ENCODE measurements at regions not wholly inside any gene's neighbourhood (a gene's known extent, or its start where the extent isn't known, plus 50 kb on each side); places are given as distances from the start of the nearest gene placed in this dataset.

DNA sequence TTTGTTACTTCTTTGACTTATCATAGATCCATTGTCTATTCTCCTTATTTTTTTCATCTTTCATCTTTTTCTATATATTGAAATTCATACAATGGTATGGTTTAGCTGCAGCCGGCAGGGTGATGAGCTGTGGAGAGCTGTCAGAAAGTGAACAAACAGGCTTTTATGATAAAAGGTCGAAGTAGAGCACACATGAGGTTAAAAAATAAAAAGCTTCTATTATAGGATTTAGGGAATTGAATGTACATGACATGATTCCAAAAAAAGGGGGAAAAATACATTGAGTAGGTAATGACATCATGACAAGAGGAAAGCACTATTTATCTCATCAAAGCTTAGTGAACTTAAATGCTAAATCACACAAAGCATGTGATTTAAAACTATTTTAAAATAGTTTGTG, 884.8 kb downstream of the METTL15 start:
- ATAC-seq, result no peak
- H3K36me3 Mint-ChIP-seq, result no peaks in the 10 kb centered on the region
- POLR2A ChIA-PET, result no interaction called here

DNA sequence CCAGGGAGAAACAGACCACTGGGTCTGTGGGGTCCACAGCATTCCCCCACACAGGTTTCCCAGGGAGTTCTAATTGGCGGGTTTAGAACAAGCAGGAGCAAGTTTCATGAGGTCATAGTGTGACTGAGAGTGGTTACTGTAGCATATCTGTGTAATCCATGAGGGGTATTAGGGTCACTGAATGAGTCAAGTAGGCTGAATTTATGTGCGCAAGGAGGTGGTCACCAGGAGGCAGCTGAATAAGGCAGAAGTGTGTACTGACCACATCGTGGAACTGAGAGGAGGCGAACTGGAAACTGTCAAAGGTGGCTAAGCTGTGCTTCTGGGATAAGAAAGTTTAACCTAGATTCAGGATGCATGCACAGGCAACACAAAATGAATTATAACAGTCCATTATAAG, 876.0 kb downstream of the METTL15 start:
- Mint-ChIP-seq H3K9me3 (peaks cover 0 to 24% (median 7%) of the 10 kb centered on the region in 9 donors), H3K27me3 (no peaks in the 10 kb centered on the region), H3K4me1 (no peaks in the 10 kb centered on the region), H3K4me3 (no peak overlapping the region), H3K27ac (no peak overlapping the region), H3K36me3 (no peaks in the 10 kb centered on the region)
- no peak for DNase-seq
- POLR2A ChIA-PET, result no interaction called here
- ATAC-seq, result no peak

More for the DNA sequence above, 884.8 kb downstream of the METTL15 start:
- DNase-seq, result no peak
- Mint-ChIP-seq H3K27ac (no peak overlapping the region), H3K4me1 (no peaks in the 10 kb centered on the region), H3K9me3 (peaks cover 0 to 17% (median 6%) of the 10 kb centered on the region in 9 donors), H3K27me3 (no peaks in the 10 kb centered on the region), H3K4me3 (no peak overlapping the region)

DNA sequence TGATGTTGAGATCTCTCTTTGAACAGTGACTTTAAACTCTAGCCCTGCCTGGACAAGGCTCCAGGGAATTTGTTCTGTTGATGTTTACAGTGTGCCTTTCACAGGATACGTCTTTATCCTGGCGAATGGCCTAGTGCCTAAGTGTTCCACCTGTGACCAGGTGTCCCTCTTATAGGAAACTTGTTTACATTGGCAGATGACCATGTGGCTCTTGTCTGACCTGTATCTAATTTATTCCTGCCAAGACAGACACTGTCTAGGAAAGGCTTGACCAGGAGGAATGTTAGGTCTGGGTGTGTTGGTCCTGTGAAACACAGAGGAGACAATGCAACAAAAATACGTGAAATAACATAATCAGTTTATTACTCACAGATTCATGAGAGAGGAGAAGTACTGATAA, 875.6 kb downstream of the METTL15 start:
- Mint-ChIP-seq H3K9me3 (peaks cover 0 to 24% (median 7%) of the 10 kb centered on the region in 9 donors), H3K36me3 (no peaks in the 10 kb centered on the region), H3K4me1 (no peaks in the 10 kb centered on the region), H3K27ac (no peak overlapping the region), H3K27me3 (no peaks in the 10 kb centered on the region), H3K4me3 (no peak overlapping the region)
- ATAC-seq, result no peak
- POLR2A ChIA-PET, result no interaction called here
- DNase-seq, result no peak

DNA sequence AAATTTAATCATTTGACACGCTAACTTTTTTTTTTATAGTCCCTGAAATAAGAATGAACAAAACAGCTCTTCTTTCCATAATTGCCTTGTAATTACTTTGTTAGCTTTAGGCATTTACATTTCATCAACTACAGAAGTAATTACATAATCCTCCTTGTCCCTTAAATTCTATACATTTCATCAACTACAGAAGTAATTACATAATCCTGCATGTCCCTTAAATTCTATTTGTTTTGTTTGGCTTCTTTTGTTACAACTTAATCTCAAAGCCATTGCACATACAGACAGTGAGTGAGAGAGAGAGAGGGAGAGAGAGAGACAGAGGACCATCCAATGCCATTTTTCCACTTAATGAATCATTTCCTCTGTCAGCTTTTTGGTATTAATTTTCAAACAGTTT, 873.2 kb downstream of the METTL15 start:
- POLR2A ChIA-PET, result no interaction called here
- Mint-ChIP-seq H3K4me3 (no peak overlapping the region), H3K36me3 (no peaks in the 10 kb centered on the region), H3K9me3 (peaks cover 0 to 30% (median 12%) of the 10 kb centered on the region in 9 donors), H3K27ac (no peak overlapping the region), H3K4me1 (no peaks in the 10 kb centered on the region), H3K27me3 (no peaks in the 10 kb centered on the region)
- no peak for DNase-seq
- no peak for ATAC-seq

DNA sequence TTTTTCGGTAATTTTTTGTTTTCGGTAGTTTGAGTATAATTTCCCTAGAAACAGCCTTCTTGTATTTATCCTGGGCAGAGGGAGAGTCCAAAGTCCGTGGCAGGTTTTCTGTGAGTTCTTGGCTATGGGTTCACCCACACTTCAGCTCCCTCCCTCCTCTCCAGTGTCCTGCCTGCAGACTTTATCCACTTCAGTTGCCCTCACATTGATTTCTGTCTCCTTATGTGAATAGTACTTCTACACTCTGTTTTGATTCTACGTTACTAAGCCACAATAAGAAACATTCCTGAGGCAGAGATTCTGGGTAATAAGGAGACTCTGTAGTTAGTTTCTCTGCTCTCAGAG, 868.6 kb downstream of the METTL15 start:
- Mint-ChIP-seq H3K27me3 (no peaks in the 10 kb centered on the region), H3K36me3 (no peaks in the 10 kb centered on the region), H3K9me3 (peaks cover 4 to 29% (median 15%) of the 10 kb centered on the region in 9 donors), H3K27ac (no peak overlapping the region), H3K4me3 (no peak overlapping the region), H3K4me1 (no peaks in the 10 kb centered on the region)
- no peak for DNase-seq
- POLR2A ChIA-PET, result no interaction called here
- no peak for ATAC-seq

DNA sequence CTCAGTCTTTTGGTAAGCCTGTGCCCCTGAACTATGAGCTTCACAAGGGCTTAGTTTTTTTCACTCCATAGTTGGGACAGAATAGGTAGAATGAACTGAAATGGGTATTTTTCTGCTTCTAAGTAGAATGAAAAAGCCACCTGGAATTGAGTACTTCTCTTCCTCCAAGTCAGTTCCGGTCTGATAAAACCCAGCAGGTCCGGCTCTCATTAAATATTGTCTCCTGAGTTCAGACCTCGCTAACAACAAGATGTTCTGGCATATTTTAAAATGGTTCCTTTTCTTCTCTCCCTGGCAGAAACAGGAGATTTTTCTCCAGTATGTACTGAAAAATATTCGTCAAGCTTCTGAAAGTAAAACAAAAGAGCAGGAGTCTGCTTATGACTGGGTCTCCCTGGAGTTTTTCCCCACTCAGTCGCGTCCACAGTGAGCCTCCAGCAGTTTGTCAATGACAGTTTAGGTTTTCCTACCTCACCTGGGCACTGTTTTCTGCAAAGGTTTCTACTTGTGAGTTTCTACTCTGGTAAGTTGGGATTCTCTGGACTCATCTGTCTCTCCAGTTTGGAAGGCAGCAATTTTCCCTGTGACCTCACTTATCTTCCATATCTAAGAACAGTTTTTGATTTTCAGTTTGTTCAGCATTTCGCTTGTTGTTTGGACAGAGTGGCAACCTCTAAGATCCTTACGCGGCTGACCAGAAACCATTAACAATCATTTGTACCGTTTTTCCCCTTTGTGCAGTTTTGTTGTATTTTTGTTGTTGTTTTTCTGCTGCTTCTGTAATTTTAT, 868.0 kb downstream of the METTL15 start:
- peaks cover 4 to 23% (median 12%) of the 10 kb centered on the region in 9 donors for H3K9me3 Mint-ChIP-seq
- ATAC-seq (no peak), DNase-seq (peak in 1 of 10 donors; percentile 35)
- POLR2A ChIA-PET, result no interaction called here
- peak overlapping the region in 1 of 10 donors; percentile 53 for H3K27ac Mint-ChIP-seq
- H3K4me3 Mint-ChIP-seq, result no peak overlapping the region
- no peaks in the 10 kb centered on the region for H3K27me3 Mint-ChIP-seq
- H3K4me1 Mint-ChIP-seq, result no peaks in the 10 kb centered on the region
- H3K36me3 Mint-ChIP-seq, result no peaks in the 10 kb centered on the region

DNA sequence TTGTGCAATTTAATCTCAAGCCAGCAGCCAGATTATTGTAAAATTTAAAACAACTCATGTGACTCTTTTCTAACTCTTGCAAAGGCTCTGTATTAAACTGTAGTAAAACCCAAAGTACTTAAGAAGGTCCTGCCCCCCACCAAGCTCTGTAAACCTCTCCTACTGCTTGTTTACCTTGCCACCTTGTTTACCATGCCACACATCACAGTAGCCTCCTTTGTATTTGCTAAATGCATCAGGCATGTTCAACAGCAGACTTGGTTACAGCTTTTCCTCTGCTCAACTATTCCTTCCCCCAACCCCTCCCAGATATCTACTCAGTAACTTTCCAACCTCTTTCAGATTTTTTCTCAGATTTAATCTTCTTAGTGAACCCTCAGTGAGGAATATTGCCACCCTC, 861.6 kb downstream of the METTL15 start:
- no peak for ATAC-seq
- H3K27me3 Mint-ChIP-seq, result no peaks in the 10 kb centered on the region
- H3K4me3 Mint-ChIP-seq, result no peak overlapping the region
- peaks cover 0 to 19% (median 5%) of the 10 kb centered on the region in 9 donors for H3K9me3 Mint-ChIP-seq
- H3K4me1 Mint-ChIP-seq, result no peaks in the 10 kb centered on the region
- H3K36me3 Mint-ChIP-seq, result peaks cover 0 to 7% (median 0%) of the 10 kb centered on the region in 3 donors
- H3K27ac Mint-ChIP-seq, result no peak overlapping the region
- POLR2A ChIA-PET, result no interaction called here
- DNase-seq, result no peak

DNA sequence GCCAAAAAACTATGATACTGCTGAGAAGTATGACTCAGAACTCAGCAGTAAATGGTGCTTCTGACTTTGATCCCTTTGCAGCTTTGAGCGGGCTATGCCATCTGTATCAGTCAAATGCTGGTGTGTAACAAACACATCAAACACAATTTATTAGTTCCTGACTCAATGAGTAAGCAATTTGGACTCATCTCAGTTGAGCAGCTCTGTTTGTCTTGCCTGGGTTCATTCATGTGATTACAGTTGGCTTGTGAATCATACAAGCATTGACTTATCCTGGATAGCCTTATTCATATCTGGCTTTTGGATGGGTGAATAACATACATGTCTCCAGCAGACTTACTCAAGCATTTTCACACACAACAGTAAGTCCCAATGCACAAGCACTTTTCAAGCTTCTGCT, 858.8 kb downstream of the METTL15 start:
- Mint-ChIP-seq H3K27me3 (no peaks in the 10 kb centered on the region), H3K36me3 (peaks cover 0 to 7% (median 0%) of the 10 kb centered on the region in 3 donors), H3K4me1 (no peaks in the 10 kb centered on the region), H3K27ac (no peak overlapping the region), H3K4me3 (no peak overlapping the region), H3K9me3 (peaks cover 0 to 34% (median 4%) of the 10 kb centered on the region in 9 donors)
- ATAC-seq (no peak), DNase-seq (peak in 1 of 10 donors; percentile 42)
- POLR2A ChIA-PET, result no interaction called here

DNA sequence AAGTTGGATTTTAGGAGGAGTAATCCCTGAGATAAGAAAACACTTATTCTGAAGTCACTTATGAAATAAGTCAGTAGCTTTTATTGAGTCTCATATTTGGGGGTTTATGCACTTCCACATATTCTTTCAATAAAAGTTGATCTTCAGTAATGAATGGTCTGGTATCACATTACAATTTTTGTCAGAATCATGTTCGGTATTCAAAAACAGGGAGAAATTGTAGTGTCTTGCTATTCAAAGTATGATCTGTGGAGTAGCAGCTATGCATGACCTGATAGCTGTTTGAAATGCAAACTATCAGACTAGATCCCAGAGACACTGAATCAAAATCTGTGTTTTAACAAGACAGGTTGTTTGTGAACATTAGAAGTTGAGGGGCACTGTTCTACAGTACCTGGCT, 857.6 kb downstream of the METTL15 start:
- peaks cover 0 to 34% (median 6%) of the 10 kb centered on the region in 9 donors for H3K9me3 Mint-ChIP-seq
- DNase-seq (no peak), ATAC-seq (no peak)
- no peaks in the 10 kb centered on the region for H3K27me3 Mint-ChIP-seq
- H3K27ac Mint-ChIP-seq, result no peak overlapping the region
- H3K4me1 Mint-ChIP-seq, result no peaks in the 10 kb centered on the region
- H3K4me3 Mint-ChIP-seq, result no peak overlapping the region
- peaks cover 0 to 7% (median 0%) of the 10 kb centered on the region in 3 donors for H3K36me3 Mint-ChIP-seq
- POLR2A ChIA-PET, result no interaction called here

DNA sequence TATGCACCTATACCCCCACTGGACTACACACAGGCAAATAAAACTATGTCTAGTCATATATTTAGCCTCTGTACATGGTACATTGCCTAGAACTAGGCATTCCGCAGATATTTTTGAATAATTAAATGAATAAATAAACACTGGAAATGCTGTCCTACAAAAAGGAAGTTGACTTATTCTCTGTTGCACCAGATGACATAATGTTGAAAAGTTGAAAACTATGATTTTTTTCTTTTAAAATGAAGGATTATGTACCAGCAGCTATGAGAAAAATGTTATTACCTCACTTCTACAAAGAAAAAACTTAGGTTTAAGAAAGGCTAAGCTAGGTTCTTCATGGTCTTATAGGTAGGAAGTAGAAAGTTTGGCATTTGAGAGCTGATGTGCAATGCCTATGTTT, 856.6 kb downstream of the METTL15 start:
- ATAC-seq, result no peak
- Mint-ChIP-seq H3K36me3 (peaks cover 0 to 7% (median 0%) of the 10 kb centered on the region in 3 donors), H3K27ac (no peak overlapping the region), H3K4me3 (no peak overlapping the region), H3K9me3 (peaks cover 0 to 26% (median 5%) of the 10 kb centered on the region in 9 donors), H3K27me3 (no peaks in the 10 kb centered on the region), H3K4me1 (no peaks in the 10 kb centered on the region)
- POLR2A ChIA-PET, result no interaction called here
- DNase-seq, result no peak

DNA sequence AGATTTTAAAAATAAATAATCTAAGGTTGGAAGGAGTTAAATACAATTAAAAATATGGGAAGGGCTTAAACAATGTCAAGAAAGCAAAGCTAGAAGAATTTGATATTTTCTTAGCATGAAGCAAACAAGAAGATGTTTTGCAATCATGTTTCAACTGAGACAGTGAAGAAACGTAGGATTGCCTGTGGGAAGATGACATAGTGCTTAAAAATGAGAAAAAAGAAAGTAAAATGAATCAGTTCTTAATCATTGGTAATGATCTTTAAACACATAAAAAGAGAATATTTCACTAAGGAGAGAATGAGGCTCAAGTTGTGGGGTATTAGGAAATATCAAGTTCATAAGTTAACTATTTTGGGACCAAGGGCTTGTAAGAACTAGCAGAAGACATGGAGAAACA, 855.0 kb downstream of the METTL15 start:
- Mint-ChIP-seq H3K4me3 (no peak overlapping the region), H3K27me3 (no peaks in the 10 kb centered on the region), H3K27ac (no peak overlapping the region), H3K36me3 (peaks cover 0 to 7% (median 0%) of the 10 kb centered on the region in 3 donors), H3K4me1 (no peaks in the 10 kb centered on the region), H3K9me3 (peaks cover 0 to 22% (median 4%) of the 10 kb centered on the region in 9 donors)
- ATAC-seq (no peak), DNase-seq (no peak)
- POLR2A ChIA-PET, result no interaction called here

DNA sequence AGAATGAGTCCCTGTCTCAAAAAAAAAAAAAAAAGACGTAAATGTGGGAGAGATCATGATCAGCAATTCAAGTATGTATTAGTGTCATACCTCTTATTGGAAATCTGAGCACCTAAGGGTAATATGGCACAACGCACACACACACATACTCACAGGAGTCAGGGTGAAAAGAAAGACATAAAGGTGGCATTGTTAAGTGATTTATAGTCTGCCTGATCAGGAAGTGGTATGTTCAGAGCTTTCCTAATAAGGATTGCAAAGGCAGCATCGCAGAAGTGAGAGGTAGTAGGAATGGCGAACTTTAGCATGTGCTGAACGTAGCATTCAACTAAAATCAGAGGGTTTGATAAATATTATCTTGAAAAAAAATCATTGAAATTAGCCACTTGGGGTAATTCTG, 854.3 kb downstream of the METTL15 start:
- Mint-ChIP-seq H3K9me3 (peaks cover 0 to 21% (median 4%) of the 10 kb centered on the region in 9 donors), H3K4me3 (no peak overlapping the region), H3K4me1 (no peaks in the 10 kb centered on the region), H3K27ac (peak overlapping the region in 1 of 10 donors; percentile 66), H3K27me3 (no peaks in the 10 kb centered on the region), H3K36me3 (peaks cover 0 to 4% (median 0%) of the 10 kb centered on the region in 3 donors)
- ATAC-seq (no peak), DNase-seq (no peak)
- POLR2A ChIA-PET, result no interaction called here

DNA sequence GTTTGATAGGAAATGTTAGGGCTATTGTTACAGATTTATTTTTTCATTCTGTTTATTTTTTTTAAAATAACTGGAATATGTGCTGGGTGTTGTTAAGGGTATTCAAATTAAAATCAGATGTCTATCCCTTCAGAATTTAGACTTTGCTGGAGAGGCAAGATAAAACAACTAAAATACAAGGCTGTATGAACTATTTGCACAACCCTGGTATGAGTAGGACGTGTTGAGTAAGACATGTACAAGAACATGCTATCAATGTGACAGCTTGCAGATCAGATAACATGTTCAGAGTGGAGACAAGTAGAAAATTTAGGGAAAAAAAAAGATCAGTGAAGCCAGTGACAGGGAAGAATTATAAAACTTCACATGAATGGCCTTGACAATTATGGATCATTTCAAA, 853.5 kb downstream of the METTL15 start:
- DNase-seq (no peak), ATAC-seq (no peak)
- no peaks in the 10 kb centered on the region for H3K4me1 Mint-ChIP-seq
- no peak overlapping the region for H3K4me3 Mint-ChIP-seq
- peaks cover 0 to 16% (median 2%) of the 10 kb centered on the region in 9 donors for H3K9me3 Mint-ChIP-seq
- H3K27ac Mint-ChIP-seq, result no peak overlapping the region
- H3K27me3 Mint-ChIP-seq, result no peaks in the 10 kb centered on the region
- peaks cover 0 to 2% (median 0%) of the 10 kb centered on the region in 3 donors for H3K36me3 Mint-ChIP-seq
- POLR2A ChIA-PET, result no interaction called here

DNA sequence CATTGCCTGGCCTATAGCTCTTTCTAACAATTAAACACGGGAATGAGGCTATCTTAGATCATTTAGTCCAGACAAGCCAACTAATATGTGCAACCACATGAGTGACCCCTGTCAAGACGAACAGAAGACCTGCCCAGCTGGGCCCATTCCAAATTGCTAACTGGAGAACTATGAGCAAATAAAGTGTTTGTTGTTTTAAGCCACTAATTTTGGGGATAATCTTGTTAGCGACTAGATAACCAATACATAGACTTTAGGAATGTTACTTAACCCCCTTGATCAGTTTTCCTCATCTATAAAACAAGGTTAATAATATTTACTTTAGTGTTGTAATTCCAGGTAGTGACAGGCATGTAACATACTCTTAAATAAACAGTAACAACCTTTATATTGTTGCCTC, 848.3 kb downstream of the METTL15 start:
- H3K4me3 Mint-ChIP-seq, result no peak overlapping the region
- POLR2A ChIA-PET, result no interaction called here
- H3K36me3 Mint-ChIP-seq, result peaks cover 0 to 6% (median 0%) of the 10 kb centered on the region in 3 donors
- ATAC-seq, result no peak
- DNase-seq, result no peak
- peaks cover 0 to 12% (median 4%) of the 10 kb centered on the region in 9 donors for H3K9me3 Mint-ChIP-seq
- no peaks in the 10 kb centered on the region for H3K4me1 Mint-ChIP-seq
- H3K27me3 Mint-ChIP-seq, result no peaks in the 10 kb centered on the region
- H3K27ac Mint-ChIP-seq, result no peak overlapping the region
